A549 (cell line): ENCODE measurements at regions not wholly inside any gene's neighbourhood (a gene's known extent, or its start where the extent isn't known, plus 50 kb on each side); places are given as distances from the start of the nearest gene placed in this dataset.

ENCODE experiments used
- ATAC-seq, 2 experiments: fragments of 200-7000 bp in 1 of 2; fragments of >200 bp in 1 of 2; cut with Nextera tagmentation in 1 of 2; cut with Tn5 transposase in 1 of 2; 3 replicates each; pipeline versions ENCODE4 v1.8.0 to v1.9.1; 2018 to 2020; ENCODE audit warnings: mild to moderate bottlenecking in 1 of 2, moderate library complexity in 1 of 2
- CTCF ChIA-PET: fragments of 300-600 bp; sonication (Branson Sonifier 250); formaldehyde crosslinking; extraction: SDS; loops from one replicate; lab custom pipeline; 2021; ENCODE audit warnings: antibody characterized with exemption, inconsistent platforms; lab: Yijun Ruan, JAX
- POLR2A ChIA-PET: fragments of 350-600 bp; formaldehyde crosslinking; extraction: SDS; loops from one replicate; lab custom pipeline; 2021; ENCODE audit warnings: antibody characterized with exemption, inconsistent platforms; lab: Yijun Ruan, JAX
- DNase-seq, 2 experiments: peaks; one replicate each; pipeline versions ENCODE4 v3.0.0 to v3.0.0-alpha.2; 2011 to 2016; ENCODE audit warnings: low read depth in 1 of 2, low spot score in 1 of 2
- FAIRE-seq: peaks from 2 replicates; lab custom pipeline; 2011; peaks lifted over from hg19 to GRCh38; lab: Jason Lieb, UNC
- H3K27ac ChIP-seq, 2 experiments: fragments of >200 bp; sonication (Bioruptor Twin); formaldehyde crosslinking; 3 replicates each; pipeline ENCODE4 v1.5.1; 2016 to 2017
- H3K4me1 ChIP-seq: fragments of >200 bp; sonication (Bioruptor Twin); formaldehyde crosslinking; 3 replicates; pipeline ENCODE4 v1.6.1; 2016
- H3K4me2 ChIP-seq: fragments of >200 bp; sonication (Bioruptor Twin); formaldehyde crosslinking; 3 replicates; pipeline ENCODE4 v1.6.1; 2016
- H3K4me3 ChIP-seq: fragments of >200 bp; sonication (Bioruptor Twin); formaldehyde crosslinking; 3 replicates; pipeline ENCODE4 v1.5.1; 2016
- H3K9me3 ChIP-seq: fragments of >200 bp; sonication (Bioruptor Twin); formaldehyde crosslinking; 3 replicates; pipeline ENCODE4 v1.6.1; 2016
- BHLHE40 ChIP-seq: IDR thresholded peaks from 2 replicates; pipeline ENCODE4 v1.6.1; 2012; ENCODE audit warnings: low read depth, low read length, inconsistent platforms
- EHF ChIP-seq: fragments of 250-450 bp; sonication (Bioruptor Pico); IDR thresholded peaks from 2 replicates; pipeline ENCODE4 v1.5.0; 2020; ENCODE audit warnings: mild to moderate bottlenecking
- EP300 ChIP-seq, 2 experiments: fragments of >200 bp; sonication (Bioruptor Twin); formaldehyde crosslinking; IDR thresholded peaks; 2 replicates in 1 of 2; 3 replicates in 1 of 2; pipeline ENCODE4 v1.6.1; 2016 to 2017
- FOSB ChIP-seq: fragments of 250-450 bp; sonication (Bioruptor Pico); IDR thresholded peaks from 2 replicates; pipeline ENCODE4 v1.5.0; 2020; ENCODE audit warnings: mild to moderate bottlenecking, moderate library complexity
- HDAC2 ChIP-seq: fragments of 200-600 bp; sonication (generic); IDR thresholded peaks from 2 replicates; pipeline ENCODE4 v1.6.1; 2016
- KDM1A ChIP-seq: fragments of 200-600 bp; sonication (generic); IDR thresholded peaks from 2 replicates; pipeline ENCODE4 v1.6.1; 2016; ENCODE audit warnings: low read depth, mild to moderate bottlenecking
- KDM5A ChIP-seq: fragments of 200-600 bp; sonication (generic); IDR thresholded peaks from 2 replicates; pipeline ENCODE4 v1.6.1; 2016; ENCODE audit warnings: antibody characterized with exemption, mild to moderate bottlenecking
- MAFK ChIP-seq: fragments of 450-650 bp; IDR thresholded peaks from 2 replicates; pipeline ENCODE4 v1.6.1; 2014; ENCODE audit not compliant: partially characterized antibody
- MAZ ChIP-seq: fragments of 150-350 bp; IDR thresholded peaks from 2 replicates; pipeline ENCODE4 v1.6.1; 2014; ENCODE audit warnings: antibody characterized with exemption, low read depth, low read length, borderline replicate concordance
- PHF8 ChIP-seq: fragments of 200-600 bp; sonication (generic); IDR thresholded peaks from 2 replicates; pipeline ENCODE4 v1.6.1; 2016; ENCODE audit warnings: low read depth, mild to moderate bottlenecking, antibody characterized with exemption, moderate library complexity, borderline replicate concordance
- RFX5 ChIP-seq: fragments of 450-650 bp; IDR thresholded peaks from 2 replicates; pipeline ENCODE4 v1.7.1; 2014; ENCODE audit warnings: antibody characterized with exemption, mild to moderate bottlenecking, moderate library complexity
- RNF2 ChIP-seq: fragments of 200-600 bp; sonication (generic); IDR thresholded peaks from 2 replicates; pipeline ENCODE4 v1.6.1; 2016; ENCODE audit warnings: low read depth, mild to moderate bottlenecking, antibody characterized with exemption, moderate library complexity, borderline replicate concordance
- SREBF2 ChIP-seq: fragments of 450-650 bp; IDR thresholded peaks from 2 replicates; pipeline ENCODE4 v1.6.1; 2014; ENCODE audit warnings: mild to moderate bottlenecking, moderate library complexity
- TP53 ChIP-seq: fragments of 250-450 bp; sonication (Bioruptor Pico); IDR thresholded peaks from 2 replicates; pipeline ENCODE4 v1.5.0; 2021; ENCODE audit warnings: mild to moderate bottlenecking, moderate library complexity
- WGBS: methylation state at CpG from one replicate; pipeline ENCODE4 v1.1.6; 2017; ENCODE audit errors: missing lambda C conversion rate; 5-methylcytosine and 5-hydroxymethylcytosine counted together
- TF ChIP-seq, protein P1 (sequence below): fragments of 250-450 bp; sonication (Bioruptor Pico); IDR thresholded peaks from 2 replicates; pipeline ENCODE4 v1.5.0; 2021; ENCODE audit warnings: mild to moderate bottlenecking, moderate library complexity, borderline replicate concordance
- TF ChIP-seq, protein P2 (sequence below): fragments of >200 bp; sonication (Bioruptor Twin); formaldehyde crosslinking; IDR thresholded peaks from 3 replicates; pipeline ENCODE4 v1.6.1; 2016
- TF ChIP-seq, protein P3 (sequence below): fragments of 250-450 bp; sonication (Bioruptor Pico); IDR thresholded peaks from 2 replicates; pipeline ENCODE4 v1.5.0; 2020; ENCODE audit warnings: low read depth, mild to moderate bottlenecking, moderate library complexity
- TF ChIP-seq, protein P4 (sequence below): IDR thresholded peaks from 2 replicates; pipeline ENCODE4 v1.6.1; 2012; ENCODE audit warnings: low read depth, borderline replicate concordance
- TF ChIP-seq, protein P5 (sequence below): fragments of >200 bp; sonication (Bioruptor Twin); formaldehyde crosslinking; IDR thresholded peaks from 3 replicates; pipeline ENCODE4 v1.5.1; 2016

DNA sequence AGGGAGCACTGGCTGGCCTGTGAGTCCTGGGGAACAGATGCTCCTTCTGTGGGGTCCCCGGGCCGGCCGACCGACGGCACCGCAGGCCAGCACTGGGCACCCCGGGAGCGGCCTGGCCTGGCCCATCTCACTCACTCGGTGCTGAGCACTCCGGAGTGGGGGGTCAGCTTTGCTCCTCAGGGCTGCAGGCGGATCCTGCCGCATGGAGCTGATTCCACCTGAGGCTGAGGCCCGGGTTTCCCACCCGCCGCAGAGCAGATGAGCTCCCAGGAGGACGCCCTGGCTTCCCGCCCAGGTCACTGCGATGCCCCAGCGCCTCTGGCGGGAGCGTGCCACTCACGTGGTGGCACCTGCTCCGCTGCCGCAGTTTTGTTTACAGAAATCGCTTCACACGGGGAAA lies 418.6 kb downstream of the GALR1 start:
- DNase-seq, result no peak
- 25% methylated on average over 3 of the region's 26 CpGs for WGBS
- no peak for ATAC-seq
- ChIA-PET CTCF (no interaction called here), POLR2A (no interaction called here)
- H3K27ac ChIP-seq, result no peak overlapping the region
- FAIRE-seq, result no peak
- H3K4me3 ChIP-seq, result no peak overlapping the region
- H3K9me3 ChIP-seq, result no peaks in the 10 kb centered on the region
- no peaks in the 10 kb centered on the region for H3K4me1 ChIP-seq
- H3K4me2 ChIP-seq, result no peak overlapping the region
- TF ChIP-seq, protein P1, sequence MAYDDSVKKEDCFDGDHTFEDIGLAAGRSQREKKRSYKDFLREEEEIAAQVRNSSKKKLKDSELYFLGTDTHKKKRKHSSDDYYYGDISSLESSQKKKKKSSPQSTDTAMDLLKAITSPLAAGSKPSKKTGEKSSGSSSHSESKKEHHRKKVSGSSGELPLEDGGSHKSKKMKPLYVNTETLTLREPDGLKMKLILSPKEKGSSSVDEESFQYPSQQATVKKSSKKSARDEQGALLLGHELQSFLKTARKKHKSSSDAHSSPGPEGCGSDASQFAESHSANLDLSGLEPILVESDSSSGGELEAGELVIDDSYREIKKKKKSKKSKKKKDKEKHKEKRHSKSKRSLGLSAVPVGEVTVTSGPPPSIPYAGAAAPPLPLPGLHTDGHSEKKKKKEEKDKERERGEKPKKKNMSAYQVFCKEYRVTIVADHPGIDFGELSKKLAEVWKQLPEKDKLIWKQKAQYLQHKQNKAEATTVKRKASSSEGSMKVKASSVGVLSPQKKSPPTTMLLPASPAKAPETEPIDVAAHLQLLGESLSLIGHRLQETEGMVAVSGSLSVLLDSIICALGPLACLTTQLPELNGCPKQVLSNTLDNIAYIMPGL (CRISPR knock-in tag), result no peak
- TF ChIP-seq HDAC2 (no peak), EHF (CRISPR knock-in tag) (no peak), SREBF2 (no peak), MAFK (no peak), TP53 (CRISPR knock-in tag) (no peak), BHLHE40 (no peak), PHF8 (no peak), RNF2 (no peak), MAZ (no peak), KDM1A (no peak), RFX5 (no peak), KDM5A (no peak), FOSB (no peak)
- TF ChIP-seq, protein P2, sequence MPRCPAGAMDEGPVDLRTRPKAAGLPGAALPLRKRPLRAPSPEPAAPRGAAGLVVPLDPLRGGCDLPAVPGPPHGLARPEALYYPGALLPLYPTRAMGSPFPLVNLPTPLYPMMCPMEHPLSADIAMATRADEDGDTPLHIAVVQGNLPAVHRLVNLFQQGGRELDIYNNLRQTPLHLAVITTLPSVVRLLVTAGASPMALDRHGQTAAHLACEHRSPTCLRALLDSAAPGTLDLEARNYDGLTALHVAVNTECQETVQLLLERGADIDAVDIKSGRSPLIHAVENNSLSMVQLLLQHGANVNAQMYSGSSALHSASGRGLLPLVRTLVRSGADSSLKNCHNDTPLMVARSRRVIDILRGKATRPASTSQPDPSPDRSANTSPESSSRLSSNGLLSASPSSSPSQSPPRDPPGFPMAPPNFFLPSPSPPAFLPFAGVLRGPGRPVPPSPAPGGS, result no peak

DNA sequence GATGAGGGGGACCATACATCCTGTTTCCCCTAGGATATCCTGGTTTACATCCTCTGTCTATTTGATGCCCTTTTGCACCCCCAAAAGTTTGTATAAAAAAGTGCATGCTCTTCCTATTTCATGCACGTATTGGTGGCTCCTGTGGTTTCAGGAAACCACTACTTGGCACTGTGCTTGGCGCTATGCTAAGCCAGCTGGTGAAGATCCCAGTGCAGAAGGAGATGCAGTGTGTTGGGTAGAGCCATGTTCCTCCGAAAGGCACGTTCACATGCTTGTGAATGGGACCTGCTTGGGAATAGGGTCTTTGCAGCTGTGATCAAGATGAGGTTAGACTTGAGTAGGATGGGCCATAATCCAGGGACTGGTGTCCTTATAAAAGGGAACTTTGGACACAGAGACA lies 419.7 kb downstream of the GALR1 start:
- 17% methylated on average over 3 of the region's 4 CpGs for WGBS

More for the DNA sequence above, 419.7 kb downstream of the GALR1 start:
- POLR2A ChIA-PET, result no interaction called here
- Histone ChIP-seq H3K4me1 (no peaks in the 10 kb centered on the region), H3K27ac (no peak overlapping the region), H3K4me2 (no peak overlapping the region), H3K4me3 (no peak overlapping the region), H3K9me3 (no peaks in the 10 kb centered on the region)
- no peak for DNase-seq
- no peak for FAIRE-seq
- CTCF ChIA-PET, result no interaction called here
- TF ChIP-seq MAFK, result no peak
- no peak for TF ChIP-seq KDM5A
- TF ChIP-seq, protein P3, sequence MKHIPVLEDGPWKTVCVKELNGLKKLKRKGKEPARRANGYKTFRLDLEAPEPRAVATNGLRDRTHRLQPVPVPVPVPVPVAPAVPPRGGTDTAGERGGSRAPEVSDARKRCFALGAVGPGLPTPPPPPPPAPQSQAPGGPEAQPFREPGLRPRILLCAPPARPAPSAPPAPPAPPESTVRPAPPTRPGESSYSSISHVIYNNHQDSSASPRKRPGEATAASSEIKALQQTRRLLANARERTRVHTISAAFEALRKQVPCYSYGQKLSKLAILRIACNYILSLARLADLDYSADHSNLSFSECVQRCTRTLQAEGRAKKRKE (CRISPR knock-in tag), result no peak
- TF ChIP-seq EP300 (IDR thresholded peaks at IDR 0.05), result no peak
- TF ChIP-seq, protein P4, sequence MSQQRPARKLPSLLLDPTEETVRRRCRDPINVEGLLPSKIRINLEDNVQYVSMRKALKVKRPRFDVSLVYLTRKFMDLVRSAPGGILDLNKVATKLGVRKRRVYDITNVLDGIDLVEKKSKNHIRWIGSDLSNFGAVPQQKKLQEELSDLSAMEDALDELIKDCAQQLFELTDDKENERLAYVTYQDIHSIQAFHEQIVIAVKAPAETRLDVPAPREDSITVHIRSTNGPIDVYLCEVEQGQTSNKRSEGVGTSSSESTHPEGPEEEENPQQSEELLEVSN, result no peak
- TF ChIP-seq, protein P5, sequence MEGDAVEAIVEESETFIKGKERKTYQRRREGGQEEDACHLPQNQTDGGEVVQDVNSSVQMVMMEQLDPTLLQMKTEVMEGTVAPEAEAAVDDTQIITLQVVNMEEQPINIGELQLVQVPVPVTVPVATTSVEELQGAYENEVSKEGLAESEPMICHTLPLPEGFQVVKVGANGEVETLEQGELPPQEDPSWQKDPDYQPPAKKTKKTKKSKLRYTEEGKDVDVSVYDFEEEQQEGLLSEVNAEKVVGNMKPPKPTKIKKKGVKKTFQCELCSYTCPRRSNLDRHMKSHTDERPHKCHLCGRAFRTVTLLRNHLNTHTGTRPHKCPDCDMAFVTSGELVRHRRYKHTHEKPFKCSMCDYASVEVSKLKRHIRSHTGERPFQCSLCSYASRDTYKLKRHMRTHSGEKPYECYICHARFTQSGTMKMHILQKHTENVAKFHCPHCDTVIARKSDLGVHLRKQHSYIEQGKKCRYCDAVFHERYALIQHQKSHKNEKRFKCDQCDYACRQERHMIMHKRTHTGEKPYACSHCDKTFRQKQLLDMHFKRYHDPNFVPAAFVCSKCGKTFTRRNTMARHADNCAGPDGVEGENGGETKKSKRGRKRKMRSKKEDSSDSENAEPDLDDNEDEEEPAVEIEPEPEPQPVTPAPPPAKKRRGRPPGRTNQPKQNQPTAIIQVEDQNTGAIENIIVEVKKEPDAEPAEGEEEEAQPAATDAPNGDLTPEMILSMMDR, result no peak
- ATAC-seq, result no peak
